GM21737 (cell line): ENCODE measurements at regions not wholly inside any gene's neighbourhood (a gene's known extent, or its start where the extent isn't known, plus 50 kb on each side); places are given as distances from the start of the nearest gene placed in this dataset.

Source experiments
- ATAC-seq: cut with Tn5 transposase; IDR thresholded peaks from one replicate; pipeline ENCODE4 v1.9.1; 2021; ENCODE audit warnings: mild to moderate bottlenecking, moderate library complexity; ENCODE audit not compliant: unreplicated experiment

GRCh38 chr2:37780387-37780676 is 108.9 kb upstream of the CDC42EP3 start:
- no peak for ATAC-seq

DNA sequence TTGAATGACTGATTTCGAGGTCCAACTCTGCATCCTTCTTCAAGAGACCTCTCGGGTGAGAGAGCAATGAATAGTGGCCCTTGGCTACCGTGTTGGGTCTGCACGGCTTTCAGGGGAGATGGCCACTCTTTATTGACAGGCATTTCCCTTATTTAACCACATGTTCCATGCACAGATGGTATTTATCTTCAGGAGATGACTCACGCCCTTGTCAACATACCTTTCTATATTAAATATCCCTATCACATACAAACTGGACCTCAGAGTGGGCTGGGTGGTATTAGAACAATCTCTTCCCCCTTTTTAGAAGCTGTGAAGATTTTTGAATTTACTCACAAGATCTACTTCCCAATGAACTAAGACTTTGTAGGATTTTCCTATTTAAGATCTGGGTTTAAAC is 109.6 kb upstream of the CDC42EP3 start:
- ATAC-seq, result no peak

DNA sequence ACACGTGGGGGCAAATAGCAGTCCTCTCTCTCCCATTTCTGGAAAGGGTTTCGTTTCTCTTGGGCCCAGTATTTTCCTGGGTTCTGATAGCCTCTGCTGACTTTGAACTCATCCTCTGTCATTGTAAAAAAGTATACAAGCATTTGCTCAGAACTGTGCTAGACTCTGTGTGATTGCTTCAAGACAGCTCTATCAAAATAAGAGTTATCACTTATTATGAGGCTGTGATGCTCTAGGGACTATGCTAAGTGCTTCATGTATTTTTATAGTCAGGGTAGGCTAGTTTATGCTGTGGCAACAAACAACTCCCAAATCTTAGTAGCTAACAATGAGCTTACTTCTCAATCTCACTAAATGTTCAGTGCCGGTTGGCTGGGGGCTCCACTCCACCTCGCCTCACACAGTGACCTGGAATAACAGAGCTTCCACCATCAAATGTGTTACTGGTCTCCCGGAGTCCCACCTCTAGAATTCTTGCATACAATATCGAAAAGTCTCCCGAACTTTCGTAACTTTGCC is 110.8 kb upstream of the CDC42EP3 start:
- no peak for ATAC-seq

DNA sequence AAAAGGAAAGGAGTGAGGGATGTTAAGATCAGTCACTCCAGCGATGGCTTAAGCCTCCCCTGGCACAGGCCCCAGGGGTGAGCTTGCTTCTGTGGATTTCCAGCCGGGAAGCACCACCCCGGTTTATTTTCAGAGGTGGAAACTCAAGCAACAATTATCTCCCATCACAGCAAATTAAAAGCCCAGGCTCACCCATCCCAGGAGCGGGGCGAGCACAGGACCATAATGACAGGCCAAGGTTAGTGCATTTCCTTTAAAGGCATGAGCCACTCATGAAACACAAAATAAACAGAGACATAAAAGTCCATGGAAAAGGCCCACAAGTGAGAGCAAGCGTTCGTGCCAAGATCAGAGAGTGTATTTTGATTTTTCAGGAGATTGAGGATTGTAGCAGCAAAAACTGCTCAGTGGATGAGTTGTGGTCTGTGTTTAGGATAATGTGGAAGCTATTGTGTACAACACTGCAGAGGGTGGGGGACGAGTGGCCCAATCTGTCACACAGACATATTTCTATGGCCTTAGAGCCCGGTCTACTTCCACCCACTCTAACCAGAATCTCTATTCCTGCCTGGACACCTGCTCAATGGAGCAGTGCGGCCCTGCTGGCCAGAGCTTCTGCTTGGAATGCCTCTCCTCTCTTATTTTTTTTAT is 111.4 kb upstream of the CDC42EP3 start:
- ATAC-seq, result no peak

GRCh38 chr2:37783545-37783944 is 112.1 kb upstream of the CDC42EP3 start:
- ATAC-seq, result no peak

DNA sequence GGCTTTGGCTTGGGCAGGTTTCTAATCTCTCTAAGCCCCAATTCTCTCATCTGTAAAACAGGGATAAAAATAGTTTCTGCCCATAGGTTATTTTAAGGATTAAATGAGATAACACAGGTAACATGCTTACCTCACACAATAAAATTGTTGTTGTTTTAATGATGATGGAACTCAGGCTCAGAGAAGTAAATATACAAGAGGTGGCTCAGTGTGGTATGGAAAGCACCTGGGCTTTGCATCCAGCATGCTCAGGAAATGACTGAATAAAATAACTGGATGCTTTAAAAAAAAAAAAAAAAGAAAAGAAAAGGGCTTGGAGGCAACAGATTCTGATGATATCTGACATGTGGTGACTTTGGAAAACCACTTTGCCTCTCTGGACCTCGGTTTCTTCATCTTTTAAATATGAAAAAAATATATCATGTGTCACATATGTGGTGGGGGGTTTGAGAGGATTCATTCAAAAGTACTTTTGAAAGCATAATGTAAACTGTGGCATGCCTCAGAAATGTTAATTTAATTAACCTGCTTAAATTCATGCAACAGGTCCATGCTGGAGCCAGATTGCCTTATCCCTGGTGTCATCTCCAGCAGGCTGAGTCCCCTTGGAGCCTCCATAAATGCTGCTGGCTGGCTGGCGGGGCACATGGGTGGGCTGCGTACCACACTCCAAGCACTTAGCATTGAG is 112.8 kb upstream of the CDC42EP3 start:
- ATAC-seq, result no peak

GRCh38 chr2:37784759-37785149 is 113.3 kb upstream of the CDC42EP3 start:
- no peak for ATAC-seq

DNA sequence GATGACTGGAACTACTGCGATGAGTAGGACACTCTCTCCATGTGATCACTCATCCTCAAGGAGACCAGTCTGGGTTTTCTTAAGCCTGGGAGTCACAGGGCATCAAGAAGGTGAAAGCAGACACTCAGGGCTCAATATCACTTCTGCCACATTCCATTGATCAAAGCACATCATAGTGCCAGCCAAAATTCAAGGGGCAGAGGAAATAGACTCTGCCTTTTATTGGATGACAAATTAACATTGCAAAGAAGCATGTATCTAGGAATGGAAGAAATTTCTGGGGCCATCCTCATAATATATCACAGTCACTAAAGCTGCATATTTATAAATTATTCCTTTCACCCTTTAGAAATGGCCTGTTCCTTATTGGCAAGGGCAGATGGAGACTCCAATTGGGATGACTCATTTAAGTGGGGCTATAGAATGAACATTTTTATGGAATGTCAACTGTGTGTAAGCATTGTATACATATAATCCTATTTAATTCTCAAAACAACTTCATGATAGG is 114.8 kb upstream of the CDC42EP3 start:
- no peak for ATAC-seq

DNA sequence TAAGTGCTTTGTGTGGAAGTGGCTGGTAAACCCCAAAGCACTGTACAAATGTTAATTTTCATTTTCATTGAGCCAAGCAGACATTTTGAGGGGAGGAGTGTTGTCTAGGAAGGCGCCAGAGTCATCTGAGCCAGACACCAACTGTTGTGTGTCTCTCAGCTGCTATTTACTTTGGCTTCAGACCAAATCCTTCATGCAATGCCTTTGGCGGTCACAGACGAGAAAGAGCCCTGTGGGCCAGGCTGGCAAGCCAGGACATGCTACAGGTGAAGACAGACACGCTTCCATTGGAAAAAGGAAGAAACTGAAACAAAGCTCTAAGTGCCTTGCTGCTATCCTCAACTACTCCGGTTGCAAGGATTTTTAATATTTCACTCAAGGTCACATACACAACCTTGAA is 115.4 kb upstream of the CDC42EP3 start:
- ATAC-seq, result no peak

- no peak for ATAC-seq
These were observed 117.3 kb upstream of the CDC42EP3 start for GRCh38 chr2:37788602-37789209.

GRCh38 chr2:37790019-37790418 is 118.6 kb upstream of the CDC42EP3 start:
- ATAC-seq, result no peak

DNA sequence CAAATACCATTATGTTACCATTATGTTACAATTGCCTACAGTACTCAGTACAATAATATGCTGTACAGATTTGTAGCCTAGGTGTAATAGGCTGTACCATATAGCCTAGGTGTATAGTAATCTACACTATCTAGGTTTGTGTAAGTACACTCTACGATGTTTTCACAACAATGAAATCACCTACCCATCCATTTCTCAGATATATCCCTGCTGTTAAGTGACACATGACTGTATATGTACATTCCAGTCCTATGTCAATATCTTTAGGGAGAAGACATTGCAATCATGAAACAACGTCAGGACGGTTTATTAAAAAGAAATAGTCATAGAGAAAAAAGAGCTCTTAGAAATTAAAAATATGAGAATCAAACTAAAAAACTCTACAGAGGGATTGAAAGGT is 119.0 kb upstream of the CDC42EP3 start:
- no peak for ATAC-seq

DNA sequence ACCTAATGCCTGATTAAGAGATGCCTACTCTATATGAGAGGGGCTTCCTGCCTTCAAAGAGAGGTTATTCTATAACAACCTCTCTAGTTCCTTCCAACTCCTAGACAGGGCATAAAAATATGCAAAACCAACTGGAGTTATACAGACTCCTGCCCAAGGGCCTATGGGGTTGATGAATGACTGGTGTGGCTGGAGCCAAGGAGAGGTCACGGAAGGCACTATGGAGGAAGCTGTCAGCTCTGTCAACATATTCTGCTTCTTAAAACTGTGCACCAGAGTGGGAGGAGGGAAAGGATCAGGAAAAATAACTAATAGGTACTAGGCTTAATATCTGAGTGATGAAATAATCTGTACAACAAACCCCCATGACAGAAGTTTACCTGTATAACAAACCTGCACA is 120.9 kb upstream of the CDC42EP3 start:
- ATAC-seq, result no peak

GRCh38 chr2:37793004-37793403 is 121.6 kb upstream of the CDC42EP3 start:
- no peak for ATAC-seq

- ATAC-seq, result no peak
These were observed 123.3 kb upstream of the CDC42EP3 start for GRCh38 chr2:37794717-37795116.

- no peak for ATAC-seq
These were observed 124.0 kb upstream of the CDC42EP3 start for GRCh38 chr2:37795456-37795855.

- no peak for ATAC-seq
These were observed 124.5 kb upstream of the CDC42EP3 start for GRCh38 chr2:37795938-37796337.

- ATAC-seq, result no peak
These were observed 125.0 kb upstream of the CDC42EP3 start for GRCh38 chr2:37796481-37796880.

DNA sequence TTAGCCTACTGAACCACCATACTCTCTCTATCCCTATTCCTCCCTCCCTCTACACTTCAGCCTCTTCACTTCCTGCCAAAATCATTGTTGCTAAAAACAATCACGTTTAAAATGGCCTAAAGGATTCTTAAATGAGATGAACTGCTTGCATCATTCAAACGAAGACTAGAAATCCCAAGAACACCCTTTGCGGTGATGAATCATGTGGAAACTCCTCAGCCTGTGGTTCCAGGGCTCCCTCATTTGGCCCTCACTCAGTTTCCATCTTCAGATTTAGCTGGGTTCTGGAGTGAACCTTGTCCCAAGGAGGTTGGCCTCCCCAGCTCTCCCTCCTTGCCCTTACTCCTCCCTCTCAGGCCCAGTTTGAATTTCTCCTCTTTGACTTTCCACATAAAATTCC is 125.6 kb upstream of the CDC42EP3 start:
- ATAC-seq, result no peak

GRCh38 chr2:37798315-37799005 is 126.6 kb upstream of the RMDN2 start:
- ATAC-seq, result no peak

GRCh38 chr2:37800176-37800858 is 124.8 kb upstream of the RMDN2 start:
- ATAC-seq, result no peak
